Neural progenitor cell (in vitro differentiated cells): ENCODE measurements at regions not wholly inside any gene's neighbourhood (a gene's known extent, or its start where the extent isn't known, plus 50 kb on each side); places are given as distances from the start of the nearest gene placed in this dataset.

Experiments
- CTCF ChIP-seq: fragments of 200-600 bp; sonication (generic); IDR thresholded peaks from 2 replicates; pipeline ENCODE4 v1.5.1; 2017; ENCODE audit warnings: antibody characterized with exemption, mild to moderate bottlenecking
- EZH2 ChIP-seq: fragments of 200-600 bp; sonication (generic); IDR thresholded peaks from 2 replicates; pipeline ENCODE4 v1.6.1; 2017; ENCODE audit warnings: antibody characterized with exemption, mild to moderate bottlenecking, moderate library complexity
- EZH2phosphoT487 ChIP-seq: fragments of 200-600 bp; sonication (generic); IDR thresholded peaks from 2 replicates; pipeline ENCODE4 v1.6.1; 2017; ENCODE audit warnings: antibody characterized with exemption

DNA sequence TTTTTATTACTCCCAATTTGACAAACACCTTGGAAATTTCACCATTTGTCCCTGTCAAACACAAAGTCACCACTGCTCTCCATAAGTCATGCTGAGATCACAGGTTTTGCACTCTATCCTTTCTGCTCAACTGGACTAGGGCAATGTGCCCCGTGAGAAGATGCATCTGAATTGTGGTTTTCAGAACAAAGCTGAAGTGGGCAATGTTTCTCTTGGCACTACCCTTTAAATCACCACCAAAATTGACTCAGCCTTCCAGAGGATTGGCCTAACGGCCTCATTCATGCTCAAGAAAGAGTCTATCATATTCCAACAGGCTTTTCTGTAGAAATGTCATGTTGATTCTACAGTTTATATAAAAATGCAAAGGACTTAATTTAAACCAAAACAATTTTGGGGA lies 81.0 kb upstream of the TRIO start:
- TF ChIP-seq CTCF, result no peak
- no peak for TF ChIP-seq EZH2
- no peak for TF ChIP-seq EZH2phosphoT487
